CD4-positive, alpha-beta T cell (primary cell): ENCODE measurements at regions not wholly inside any gene's neighbourhood (a gene's known extent, or its start where the extent isn't known, plus 50 kb on each side); places are given as distances from the start of the nearest gene placed in this dataset.

ENCODE experiments used
- ATAC-seq: fragments of 200-7000 bp; cut with Tn5 transposase; one replicate; pipeline ENCODE4 v1.10.0; 2022; ENCODE audit warnings: mild to moderate bottlenecking; ENCODE audit not compliant: poor library complexity
- CTCF ChIA-PET: fragments of 350-600 bp; sonication (Branson Sonifier 250); formaldehyde crosslinking; loops from one replicate; lab custom pipeline; 2021; ENCODE audit warnings: antibody characterized with exemption, inconsistent platforms; lab: Charles Lee
- POLR2A ChIA-PET: fragments of 350-600 bp; sonication (Branson Sonifier 250); formaldehyde crosslinking; loops from one replicate; lab custom pipeline; 2021; ENCODE audit warnings: antibody characterized with exemption, inconsistent platforms; lab: Charles Lee
- DNase-seq, 14 experiments: peaks; one replicate each; pipeline ENCODE4 v3.0.0-alpha.2; 2013 to 2020; ENCODE audit warnings: mixed read lengths in 2 of 14
- H3K27ac ChIP-seq, 2 donors: one replicate each; pipeline versions ENCODE4 v1.5.1 to v1.7.0; 2013; ENCODE audit warnings: low read length in 2 of 2, low read depth in 1 of 2, mild to moderate bottlenecking in 1 of 2
- H3K27me3 ChIP-seq, 2 experiments: 1 replicate in 1 of 2; 2 replicates in 1 of 2; pipeline versions ENCODE4 v1.6.1 to v1.7.0; 2013; ENCODE audit warnings: low read length in 2 of 2, control low read depth in 1 of 2, mild to moderate bottlenecking in 1 of 2, moderate library complexity in 1 of 2; ENCODE audit not compliant: insufficient read depth in 2 of 2, control insufficient read depth in 1 of 2
- H3K36me3 ChIP-seq: one replicate; pipeline ENCODE4 v1.6.1; 2013; ENCODE audit warnings: low read length, control low read depth; ENCODE audit not compliant: insufficient read depth
- H3K4me1 ChIP-seq: one replicate; pipeline ENCODE4 v1.6.1; 2013; ENCODE audit warnings: low read length, control low read depth; ENCODE audit not compliant: insufficient read depth
- H3K4me3 ChIP-seq: one replicate; pipeline ENCODE4 v1.5.1; 2013; ENCODE audit warnings: mild to moderate bottlenecking, low read length, moderate library complexity
- H3K9me3 ChIP-seq, 2 experiments: 1 replicate in 1 of 2; 2 replicates in 1 of 2; pipeline versions ENCODE4 v1.6.1 to v1.7.0; 2013; ENCODE audit warnings: low read length in 2 of 2, mild to moderate bottlenecking in 2 of 2, control low read depth in 1 of 2, moderate library complexity in 1 of 2; ENCODE audit not compliant: control insufficient read depth in 1 of 2, insufficient read depth in 1 of 2
- H3K27ac Mint-ChIP-seq: one replicate; pipeline ENCODE4 v1.8.0; 2020; ENCODE audit warnings: mixed read lengths
- H3K27me3 Mint-ChIP-seq: one replicate; pipeline ENCODE4 v1.8.0; 2021; ENCODE audit warnings: mixed read lengths
- H3K36me3 Mint-ChIP-seq: one replicate; pipeline ENCODE4 v1.8.0; 2021; ENCODE audit warnings: low read depth, mixed read lengths
- H3K4me1 Mint-ChIP-seq: one replicate; pipeline ENCODE4 v1.8.0; 2021; ENCODE audit warnings: low read depth, mixed read lengths
- H3K4me3 Mint-ChIP-seq: one replicate; pipeline ENCODE4 v1.8.0; 2020; ENCODE audit warnings: mild to moderate bottlenecking, mixed read lengths
- H3K9me3 Mint-ChIP-seq: one replicate; pipeline ENCODE4 v1.8.0; 2020; ENCODE audit warnings: mixed read lengths
- intact Hi-C, 2 experiments: fragments of 100-400 bp; cut with DNase I in 1 of 2; cut with micrococcal nuclease in 1 of 2; formaldehyde crosslinking; loops; one replicate each; pipeline versions ENCODE4 v1.15.1 to v1.9.0; 2023 to 2025; cut with DNase I, micrococcal nuclease
- TF ChIP-seq, protein P1 (sequence below): fragments of 200-600 bp; IDR thresholded peaks from one replicate; pipeline ENCODE4 v1.8.0; 2022; ENCODE audit warnings: antibody characterized with exemption, mild to moderate bottlenecking

DNA sequence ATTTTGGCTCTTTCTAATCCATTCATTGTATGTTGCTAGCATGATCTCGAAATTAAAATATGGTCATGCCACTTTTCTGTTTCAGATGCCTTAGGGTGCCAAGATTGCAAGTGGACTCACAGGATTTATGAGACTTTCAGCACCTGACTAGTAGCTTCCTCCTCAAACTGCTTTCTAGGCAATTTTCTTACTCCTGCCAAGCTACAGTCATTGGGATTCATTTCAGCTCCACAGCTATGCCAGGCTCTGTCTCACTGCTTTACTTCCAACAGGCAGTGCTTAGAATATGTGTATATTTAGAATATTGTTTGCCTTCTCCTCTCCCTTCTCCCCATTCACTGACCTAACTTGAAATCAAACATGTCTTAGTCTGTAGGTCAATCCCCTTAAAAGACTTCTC lies 681.4 kb downstream of the TENT5A start:
- no peaks in the 10 kb centered on the region for H3K36me3 ChIP-seq
- H3K36me3 Mint-ChIP-seq = no peaks in the 10 kb centered on the region
- H3K27ac ChIP-seq = no peak overlapping the region
- no peaks in the 10 kb centered on the region for H3K4me1 Mint-ChIP-seq
- intact Hi-C loops = no loop called here
- no peak overlapping the region for H3K4me3 ChIP-seq
- no peaks in the 10 kb centered on the region for H3K9me3 ChIP-seq
- H3K9me3 Mint-ChIP-seq = peaks cover 2% of the 10 kb centered on the region
- no peaks in the 10 kb centered on the region for H3K27me3 Mint-ChIP-seq
- H3K27ac Mint-ChIP-seq = no peak overlapping the region
- ATAC-seq (no peak), DNase-seq (no peak)
- TF ChIP-seq, protein P1, sequence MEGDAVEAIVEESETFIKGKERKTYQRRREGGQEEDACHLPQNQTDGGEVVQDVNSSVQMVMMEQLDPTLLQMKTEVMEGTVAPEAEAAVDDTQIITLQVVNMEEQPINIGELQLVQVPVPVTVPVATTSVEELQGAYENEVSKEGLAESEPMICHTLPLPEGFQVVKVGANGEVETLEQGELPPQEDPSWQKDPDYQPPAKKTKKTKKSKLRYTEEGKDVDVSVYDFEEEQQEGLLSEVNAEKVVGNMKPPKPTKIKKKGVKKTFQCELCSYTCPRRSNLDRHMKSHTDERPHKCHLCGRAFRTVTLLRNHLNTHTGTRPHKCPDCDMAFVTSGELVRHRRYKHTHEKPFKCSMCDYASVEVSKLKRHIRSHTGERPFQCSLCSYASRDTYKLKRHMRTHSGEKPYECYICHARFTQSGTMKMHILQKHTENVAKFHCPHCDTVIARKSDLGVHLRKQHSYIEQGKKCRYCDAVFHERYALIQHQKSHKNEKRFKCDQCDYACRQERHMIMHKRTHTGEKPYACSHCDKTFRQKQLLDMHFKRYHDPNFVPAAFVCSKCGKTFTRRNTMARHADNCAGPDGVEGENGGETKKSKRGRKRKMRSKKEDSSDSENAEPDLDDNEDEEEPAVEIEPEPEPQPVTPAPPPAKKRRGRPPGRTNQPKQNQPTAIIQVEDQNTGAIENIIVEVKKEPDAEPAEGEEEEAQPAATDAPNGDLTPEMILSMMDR = no peak
- H3K4me3 Mint-ChIP-seq = no peak overlapping the region
- ChIA-PET CTCF (no interaction called here), POLR2A (no interaction called here)
- no peaks in the 10 kb centered on the region for H3K27me3 ChIP-seq
- H3K4me1 ChIP-seq = no peaks in the 10 kb centered on the region

DNA sequence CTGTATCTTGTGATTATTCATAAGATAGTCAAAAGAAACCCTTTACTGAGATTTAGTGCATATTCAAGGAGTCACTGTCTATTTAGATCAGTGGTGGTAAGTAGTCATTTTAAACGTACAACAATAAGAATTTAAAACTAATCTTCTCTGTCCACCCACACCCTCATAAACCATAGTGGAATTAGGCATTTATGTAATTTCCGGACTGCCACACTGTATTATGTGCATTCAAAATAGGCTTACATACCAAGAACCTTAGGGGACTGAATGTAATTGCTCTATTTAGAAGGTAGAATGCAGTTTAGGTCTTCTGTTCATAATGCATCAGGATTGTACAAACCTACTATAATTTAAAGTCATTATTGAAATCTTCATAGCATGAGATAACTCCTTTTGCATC lies 685.4 kb downstream of the TENT5A start:
- CTCF ChIA-PET = no interaction called here
- Histone ChIP-seq H3K27ac (no peak overlapping the region), H3K36me3 (no peaks in the 10 kb centered on the region), H3K4me1 (no peaks in the 10 kb centered on the region), H3K9me3 (peaks cover 0 to 5% of the 10 kb centered on the region in 2 experiments), H3K27me3 (no peaks in the 10 kb centered on the region), H3K4me3 (no peak overlapping the region)
- DNase-seq (no peak), ATAC-seq (no peak)
- Mint-ChIP-seq H3K4me3 (no peak overlapping the region), H3K36me3 (no peaks in the 10 kb centered on the region), H3K4me1 (no peaks in the 10 kb centered on the region), H3K27ac (no peak overlapping the region), H3K27me3 (no peaks in the 10 kb centered on the region), H3K9me3 (peaks cover 2% of the 10 kb centered on the region)
- POLR2A ChIA-PET = no interaction called here
- TF ChIP-seq, protein P1 = no peak
- intact Hi-C loops = no loop called here

DNA sequence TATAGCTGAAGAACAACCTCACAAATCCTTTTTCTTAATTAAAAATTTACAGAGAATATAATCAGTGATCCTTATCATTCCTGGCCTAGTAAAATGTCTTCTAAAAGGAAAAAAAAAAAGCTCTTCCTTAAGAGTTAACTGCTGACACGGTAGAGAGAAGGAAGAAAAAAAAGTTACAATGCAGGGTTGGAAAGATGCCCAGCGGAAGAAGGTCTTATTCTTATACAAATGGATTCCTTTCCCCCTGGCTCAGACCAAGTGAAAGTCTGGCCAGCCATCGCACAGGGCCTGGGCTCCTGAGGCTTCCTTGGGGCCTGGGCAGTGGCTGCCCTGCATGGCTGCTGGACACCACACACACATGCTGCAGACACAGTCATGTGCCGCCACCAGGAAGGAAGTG lies 688.6 kb downstream of the TENT5A start:
- Histone ChIP-seq H3K9me3 (peaks cover 0 to 5% of the 10 kb centered on the region in 2 experiments), H3K4me3 (no peak overlapping the region), H3K4me1 (no peaks in the 10 kb centered on the region), H3K27ac (no peak overlapping the region), H3K27me3 (no peaks in the 10 kb centered on the region), H3K36me3 (no peaks in the 10 kb centered on the region)
- no peak overlapping the region for H3K27ac Mint-ChIP-seq
- POLR2A ChIA-PET = no interaction called here
- H3K27me3 Mint-ChIP-seq = no peaks in the 10 kb centered on the region
- ATAC-seq (no peak), DNase-seq (no peak)
- intact Hi-C loops = no loop called here
- no peak overlapping the region for H3K4me3 Mint-ChIP-seq
- CTCF ChIA-PET = no interaction called here
- TF ChIP-seq, protein P1 = no peak
- peaks cover 4% of the 10 kb centered on the region for H3K9me3 Mint-ChIP-seq
- no peaks in the 10 kb centered on the region for H3K36me3 Mint-ChIP-seq
- H3K4me1 Mint-ChIP-seq = no peaks in the 10 kb centered on the region
